H9 (cell line): ENCODE measurements at regions not wholly inside any gene's neighbourhood (a gene's known extent, or its start where the extent isn't known, plus 50 kb on each side); places are given as distances from the start of the nearest gene placed in this dataset.

ENCODE experiments used
- DNase-seq: peaks from one replicate; pipeline ENCODE4 v3.0.0-alpha.2; 2017
- H2AFZ ChIP-seq: one replicate; pipeline ENCODE4 v1.6.1; 2013; ENCODE audit warnings: mild to moderate bottlenecking, low read length, control low read depth, moderate library complexity
- H2AK5ac ChIP-seq: 2 replicates; pipeline ENCODE4 v1.6.1; 2013; ENCODE audit warnings: low read length, control low read depth, mixed read lengths; ENCODE audit not compliant: insufficient read length
- H2BK120ac ChIP-seq: one replicate; pipeline ENCODE4 v1.6.1; 2013; ENCODE audit warnings: low read depth, mild to moderate bottlenecking, low read length, control low read depth, inconsistent platforms; ENCODE audit not compliant: poor library complexity, severe bottlenecking
- H2BK12ac ChIP-seq: 2 replicates; pipeline ENCODE4 v1.6.1; 2013; ENCODE audit warnings: low read length, control low read depth, mixed read lengths, low read depth; ENCODE audit not compliant: insufficient read length
- H2BK15ac ChIP-seq: 2 replicates; pipeline ENCODE4 v1.6.1; 2013; ENCODE audit warnings: low read depth, low read length, control low read depth
- H2BK20ac ChIP-seq: one replicate; pipeline ENCODE4 v1.6.1; 2013; ENCODE audit warnings: low read depth, mild to moderate bottlenecking, low read length, control low read depth, inconsistent platforms; ENCODE audit not compliant: poor library complexity, severe bottlenecking
- H2BK5ac ChIP-seq: 2 replicates; pipeline ENCODE4 v1.6.1; 2013; ENCODE audit warnings: low read length, control low read depth, mixed read lengths; ENCODE audit not compliant: insufficient read length
- H3K14ac ChIP-seq: 2 replicates; pipeline ENCODE4 v1.6.1; 2013; ENCODE audit warnings: low read length, control low read depth; ENCODE audit not compliant: insufficient read depth
- H3K18ac ChIP-seq: 2 replicates; pipeline ENCODE4 v1.6.1; 2013; ENCODE audit warnings: low read depth, mild to moderate bottlenecking, mixed read lengths, low read length, control low read depth; ENCODE audit not compliant: insufficient read length
- H3K23ac ChIP-seq: 2 replicates; pipeline ENCODE4 v1.6.1; 2013; ENCODE audit warnings: low read length, control low read depth, mixed read lengths, low read depth; ENCODE audit not compliant: insufficient read length
- H3K23me2 ChIP-seq: 2 replicates; pipeline ENCODE4 v1.6.1; 2013; ENCODE audit warnings: low read depth, mild to moderate bottlenecking, mixed read lengths, low read length, control low read depth; ENCODE audit not compliant: insufficient read length, poor library complexity, severe bottlenecking
- H3K27ac ChIP-seq: 2 replicates; pipeline ENCODE4 v1.5.1; 2013; ENCODE audit warnings: low read length, control low read depth, mixed read lengths, low read depth; ENCODE audit not compliant: insufficient read length
- H3K27me3 ChIP-seq: 2 replicates; pipeline ENCODE4 v1.6.1; 2013; ENCODE audit warnings: low read length, control low read depth, inconsistent platforms; ENCODE audit not compliant: insufficient read depth
- H3K4ac ChIP-seq: 2 replicates; pipeline ENCODE4 v1.6.1; 2013; ENCODE audit warnings: low read depth, mild to moderate bottlenecking, control low read depth, inconsistent platforms, low read length, moderate library complexity
- H3K4me1 ChIP-seq: 2 replicates; pipeline ENCODE4 v1.6.1; 2013; ENCODE audit warnings: low read length, control low read depth, inconsistent platforms; ENCODE audit not compliant: insufficient read depth
- H3K4me2 ChIP-seq: 2 replicates; pipeline ENCODE4 v1.6.1; 2013; ENCODE audit warnings: low read length, control low read depth, mixed read lengths; ENCODE audit not compliant: insufficient read length, insufficient read depth
- H3K56ac ChIP-seq: 2 replicates; pipeline ENCODE4 v1.6.1; 2013; ENCODE audit warnings: low read depth, mild to moderate bottlenecking, mixed read lengths, low read length, control low read depth; ENCODE audit not compliant: insufficient read length
- H3K79me1 ChIP-seq: 2 replicates; pipeline ENCODE4 v1.6.1; 2013; ENCODE audit warnings: low read depth, mild to moderate bottlenecking, moderate library complexity, low read length, control low read depth, inconsistent platforms; ENCODE audit not compliant: insufficient read depth, poor library complexity, severe bottlenecking
- H3K79me2 ChIP-seq: 2 replicates; pipeline ENCODE4 v1.6.1; 2013; ENCODE audit warnings: low read length, control low read depth, inconsistent platforms; ENCODE audit not compliant: insufficient read depth
- H3K9ac ChIP-seq: 2 replicates; pipeline ENCODE4 v1.6.1; 2013; ENCODE audit warnings: low read length, control low read depth, mixed read lengths; ENCODE audit not compliant: insufficient read length; ENCODE audit errors: extremely low read depth
- H3K9me3 ChIP-seq: one replicate; pipeline ENCODE4 v1.6.1; 2013; ENCODE audit warnings: low read depth, low read length, inconsistent platforms; ENCODE audit not compliant: control insufficient read depth
- H3T11ph ChIP-seq: one replicate; pipeline ENCODE4 v1.6.1; 2013; ENCODE audit warnings: mild to moderate bottlenecking, low read length, control low read depth, inconsistent platforms
- H4K20me1 ChIP-seq: one replicate; pipeline ENCODE4 v1.6.1; 2013; ENCODE audit not compliant: control insufficient read depth, insufficient read length, insufficient read depth
- H4K5ac ChIP-seq: 2 replicates; pipeline ENCODE4 v1.6.1; 2013; ENCODE audit warnings: low read depth, mild to moderate bottlenecking, mixed read lengths, low read length, control low read depth; ENCODE audit not compliant: insufficient read length
- H4K8ac ChIP-seq: replicated peaks from 2 replicates; pipeline ENCODE4 v1.6.1; 2013; ENCODE audit warnings: low read length, control low read depth, mixed read lengths, low read depth; ENCODE audit not compliant: insufficient read length
- H4K91ac ChIP-seq: 2 replicates; pipeline ENCODE4 v1.6.1; 2013; ENCODE audit warnings: low read depth, mild to moderate bottlenecking, moderate library complexity, mixed read lengths, low read length, control low read depth; ENCODE audit not compliant: insufficient read length
- H3K27ac Mint-ChIP-seq, 3 experiments: 2 replicates in 2 of 3; 3 replicates in 1 of 3; pipeline ENCODE4 v1.8.0; 2020 to 2021; ENCODE audit warnings: mixed read lengths in 3 of 3, mild to moderate bottlenecking in 1 of 3, moderate library complexity in 1 of 3
- H3K27me3 Mint-ChIP-seq: 2 replicates; pipeline ENCODE4 v1.8.0; 2021; ENCODE audit warnings: low read depth, mild to moderate bottlenecking, moderate library complexity, mixed read lengths
- H3K36me3 Mint-ChIP-seq, 3 experiments: 2 replicates in 2 of 3; 3 replicates in 1 of 3; pipeline ENCODE4 v1.8.0; 2020 to 2021; ENCODE audit warnings: low read depth in 3 of 3, mixed read lengths in 3 of 3; ENCODE audit not compliant: insufficient read depth in 1 of 3
- H3K4me1 Mint-ChIP-seq, 2 experiments: 2 replicates each; pipeline ENCODE4 v1.8.0; 2020; ENCODE audit warnings: mixed read lengths in 2 of 2
- H3K4me3 Mint-ChIP-seq, 2 experiments: 2 replicates in 1 of 2; 3 replicates in 1 of 2; pipeline ENCODE4 v1.8.0; 2020 to 2021; ENCODE audit warnings: mild to moderate bottlenecking in 2 of 2, mixed read lengths in 2 of 2, moderate library complexity in 1 of 2
- H3K9me3 Mint-ChIP-seq, 2 experiments: 2 replicates in 1 of 2; 3 replicates in 1 of 2; pipeline ENCODE4 v1.8.0; 2020; ENCODE audit warnings: mild to moderate bottlenecking in 2 of 2, mixed read lengths in 2 of 2, moderate library complexity in 1 of 2
- WGBS: extraction: QIAGEN DNeasy Blood & Tissue Kit; methylation state at CpG from one replicate; pipeline ENCODE4 v1.1.7; 2013; ENCODE audit warnings: missing lambda C conversion rate, low lambda C conversion rate, mixed read lengths; ENCODE audit not compliant: insufficient read length; ENCODE audit errors: extremely low coverage; 5-methylcytosine and 5-hydroxymethylcytosine counted together
- TF ChIP-seq, protein P1 (sequence below): fragments of 200-600 bp; sonication (generic); conservative IDR thresholded peaks from 3 replicates; pipeline ENCODE4 v1.8.0; 2021; ENCODE audit warnings: antibody characterized with exemption, mild to moderate bottlenecking

DNA sequence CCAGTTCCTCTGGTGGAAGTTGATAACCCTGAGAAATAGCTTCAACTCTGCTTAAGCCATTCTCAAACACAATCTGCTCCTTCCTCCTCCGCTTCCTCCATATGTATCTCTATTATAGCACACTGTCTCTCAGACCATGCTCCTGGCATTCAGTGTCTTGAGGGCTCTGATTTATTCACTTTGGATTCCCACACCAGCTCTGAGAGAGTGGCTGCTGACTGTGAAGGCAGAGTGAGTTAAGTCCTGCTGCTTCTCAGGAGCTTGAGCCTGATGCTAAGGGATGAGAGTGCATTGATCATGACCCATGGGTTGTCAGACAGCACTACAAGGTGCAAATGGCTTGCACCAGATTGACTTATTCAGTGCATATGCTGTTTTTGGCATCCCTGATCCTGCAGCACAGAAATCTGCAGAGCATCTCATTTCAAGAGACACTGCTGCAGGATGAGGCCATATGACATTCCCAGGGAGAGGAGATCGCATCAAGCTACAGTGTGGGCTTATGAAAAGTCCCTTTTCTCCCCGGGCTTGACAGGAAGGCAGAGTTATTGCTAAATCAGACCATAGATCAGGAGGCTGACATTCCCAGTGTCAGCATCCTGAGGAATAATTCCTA, 500.5 kb upstream of the RAB6C start:
- no peaks in the 10 kb centered on the region for H3K79me1 ChIP-seq
- no peaks in the 10 kb centered on the region for H3K36me3 Mint-ChIP-seq
- H3K4me1 Mint-ChIP-seq, result peaks cover 11 to 12% of the 10 kb centered on the region in 2 experiments
- no peak overlapping the region for H3K27ac Mint-ChIP-seq
- H3K27me3 ChIP-seq, result no peaks in the 10 kb centered on the region
- TF ChIP-seq, protein P1, sequence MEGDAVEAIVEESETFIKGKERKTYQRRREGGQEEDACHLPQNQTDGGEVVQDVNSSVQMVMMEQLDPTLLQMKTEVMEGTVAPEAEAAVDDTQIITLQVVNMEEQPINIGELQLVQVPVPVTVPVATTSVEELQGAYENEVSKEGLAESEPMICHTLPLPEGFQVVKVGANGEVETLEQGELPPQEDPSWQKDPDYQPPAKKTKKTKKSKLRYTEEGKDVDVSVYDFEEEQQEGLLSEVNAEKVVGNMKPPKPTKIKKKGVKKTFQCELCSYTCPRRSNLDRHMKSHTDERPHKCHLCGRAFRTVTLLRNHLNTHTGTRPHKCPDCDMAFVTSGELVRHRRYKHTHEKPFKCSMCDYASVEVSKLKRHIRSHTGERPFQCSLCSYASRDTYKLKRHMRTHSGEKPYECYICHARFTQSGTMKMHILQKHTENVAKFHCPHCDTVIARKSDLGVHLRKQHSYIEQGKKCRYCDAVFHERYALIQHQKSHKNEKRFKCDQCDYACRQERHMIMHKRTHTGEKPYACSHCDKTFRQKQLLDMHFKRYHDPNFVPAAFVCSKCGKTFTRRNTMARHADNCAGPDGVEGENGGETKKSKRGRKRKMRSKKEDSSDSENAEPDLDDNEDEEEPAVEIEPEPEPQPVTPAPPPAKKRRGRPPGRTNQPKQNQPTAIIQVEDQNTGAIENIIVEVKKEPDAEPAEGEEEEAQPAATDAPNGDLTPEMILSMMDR, result no peak
- no peak overlapping the region for H2AK5ac ChIP-seq
- H4K91ac ChIP-seq, result no peak overlapping the region
- H3K9me3 ChIP-seq, result no peaks in the 10 kb centered on the region
- H2BK5ac ChIP-seq, result no peak overlapping the region
- WGBS, result no CpG with 5 or more reads among the region's 3 CpGs
- H2BK20ac ChIP-seq, result no peak overlapping the region
- no peak overlapping the region for H3K4me2 ChIP-seq
- no peak overlapping the region for H3K27ac ChIP-seq
- H3K56ac ChIP-seq, result no peak overlapping the region
- no peak overlapping the region for H3K9ac ChIP-seq
- no peak overlapping the region for H2BK120ac ChIP-seq
- H2AFZ ChIP-seq, result no peak overlapping the region
- no peak overlapping the region for H4K8ac ChIP-seq
- no peak for DNase-seq
- peaks cover 11% of the 10 kb centered on the region for H3K27me3 Mint-ChIP-seq
- no peak overlapping the region for H3T11ph ChIP-seq
- no peak overlapping the region for H3K14ac ChIP-seq
- no peak overlapping the region for H2BK12ac ChIP-seq
- H3K23ac ChIP-seq, result no peak overlapping the region
- H3K4me1 ChIP-seq, result peaks cover 4% of the 10 kb centered on the region; the same call in 1 of the 2 replicates
- no peak overlapping the region for H3K18ac ChIP-seq
- no peak overlapping the region for H3K4me3 Mint-ChIP-seq
- H3K4ac ChIP-seq, result no peak overlapping the region
- H2BK15ac ChIP-seq, result no peak overlapping the region
- no peak overlapping the region for H4K5ac ChIP-seq
- no peaks in the 10 kb centered on the region for H3K23me2 ChIP-seq
- H3K9me3 Mint-ChIP-seq, result no peaks in the 10 kb centered on the region
- H4K20me1 ChIP-seq, result no peaks in the 10 kb centered on the region
- no peaks in the 10 kb centered on the region for H3K79me2 ChIP-seq
